ENCODE measurements at regions not wholly inside any gene's neighbourhood (a gene's known extent, or its start where the extent isn't known, plus 50 kb on each side); places are given as distances from the start of the nearest gene placed in this dataset.

DNA sequence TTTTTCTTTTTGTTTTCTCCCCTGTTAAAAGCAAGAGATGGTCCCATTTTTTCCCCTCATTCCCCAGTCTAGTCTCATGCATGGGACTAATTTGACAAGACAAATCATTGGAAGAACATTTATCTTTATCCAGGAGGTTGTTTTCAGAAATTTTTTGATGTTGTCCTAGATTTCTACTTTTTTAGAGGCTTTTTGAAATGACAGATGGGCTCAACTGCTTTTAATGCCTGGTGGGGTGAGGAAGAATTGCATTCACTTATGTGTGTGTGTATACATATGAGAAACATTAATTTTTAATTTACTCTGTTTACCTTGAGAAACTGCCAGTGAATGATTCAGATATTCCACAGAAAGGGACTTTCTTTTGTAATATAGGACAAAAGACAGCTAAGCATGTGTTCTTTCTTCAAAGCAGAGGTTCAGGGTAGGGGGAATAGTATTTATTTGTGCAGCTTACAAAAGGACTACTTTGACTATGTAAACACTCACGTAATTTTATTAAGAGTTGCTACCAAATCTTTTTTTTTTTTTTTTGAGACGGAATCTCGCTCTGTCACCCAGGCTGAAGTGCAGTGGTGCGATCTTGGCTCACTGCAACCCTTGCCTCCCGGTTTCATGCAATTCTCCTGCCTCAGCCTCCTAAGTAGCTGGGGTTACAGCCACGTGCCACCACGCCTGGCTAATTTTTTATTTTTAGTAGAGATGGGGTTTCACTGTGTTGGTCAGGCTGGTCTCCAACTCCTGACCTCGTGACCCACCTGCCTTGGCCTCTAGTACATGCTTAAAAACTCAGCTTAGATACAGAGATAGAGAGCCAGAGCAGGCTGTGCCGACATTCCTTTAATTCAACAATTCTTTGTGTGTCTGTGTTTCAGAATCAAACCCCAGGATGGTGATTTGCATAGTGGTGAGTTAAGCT lies 130.1 kb upstream of the RARB start:
- intact Hi-C loops (cut with DNase I) = no loop called here
- no peak overlapping the region for H3K27ac ChIP-seq
- no peak overlapping the region for H3K4me3 ChIP-seq
- no peaks in the 10 kb centered on the region for H3K9me3 ChIP-seq
- H3K36me3 ChIP-seq = no peaks in the 10 kb centered on the region
- H3K4me1 ChIP-seq = peaks cover 3% of the 10 kb centered on the region
- TF ChIP-seq, protein P1, sequence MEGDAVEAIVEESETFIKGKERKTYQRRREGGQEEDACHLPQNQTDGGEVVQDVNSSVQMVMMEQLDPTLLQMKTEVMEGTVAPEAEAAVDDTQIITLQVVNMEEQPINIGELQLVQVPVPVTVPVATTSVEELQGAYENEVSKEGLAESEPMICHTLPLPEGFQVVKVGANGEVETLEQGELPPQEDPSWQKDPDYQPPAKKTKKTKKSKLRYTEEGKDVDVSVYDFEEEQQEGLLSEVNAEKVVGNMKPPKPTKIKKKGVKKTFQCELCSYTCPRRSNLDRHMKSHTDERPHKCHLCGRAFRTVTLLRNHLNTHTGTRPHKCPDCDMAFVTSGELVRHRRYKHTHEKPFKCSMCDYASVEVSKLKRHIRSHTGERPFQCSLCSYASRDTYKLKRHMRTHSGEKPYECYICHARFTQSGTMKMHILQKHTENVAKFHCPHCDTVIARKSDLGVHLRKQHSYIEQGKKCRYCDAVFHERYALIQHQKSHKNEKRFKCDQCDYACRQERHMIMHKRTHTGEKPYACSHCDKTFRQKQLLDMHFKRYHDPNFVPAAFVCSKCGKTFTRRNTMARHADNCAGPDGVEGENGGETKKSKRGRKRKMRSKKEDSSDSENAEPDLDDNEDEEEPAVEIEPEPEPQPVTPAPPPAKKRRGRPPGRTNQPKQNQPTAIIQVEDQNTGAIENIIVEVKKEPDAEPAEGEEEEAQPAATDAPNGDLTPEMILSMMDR (IDR thresholded peaks at IDR 0.05) = no peak
- no peak for TF ChIP-seq POLR2AphosphoS5 (IDR thresholded peaks at IDR 0.05; ENCODE audit: insufficient read depth in 1 of 2, low read depth in 1 of 2)
- TF ChIP-seq POLR2A (IDR thresholded peaks at IDR 0.05) = no peak
- no peaks in the 10 kb centered on the region for H3K27me3 ChIP-seq
- no peak for DNase-seq (ENCODE audit: extremely low spot score in 2 of 2)

GRCh38 chr3:25300141-25300540 lies 127.9 kb upstream of the RARB start:
- no peaks in the 10 kb centered on the region for H3K9me3 ChIP-seq
- H3K4me3 ChIP-seq = no peak overlapping the region
- DNase-seq (ENCODE audit: extremely low spot score in 2 of 2) = no peak
- TF ChIP-seq POLR2A (IDR thresholded peaks at IDR 0.05) = no peak
- TF ChIP-seq, protein P1 (IDR thresholded peaks at IDR 0.05) = no peak
- no peak for TF ChIP-seq POLR2AphosphoS5 (IDR thresholded peaks at IDR 0.05; ENCODE audit: insufficient read depth in 1 of 2, low read depth in 1 of 2)
- no peaks in the 10 kb centered on the region for H3K36me3 ChIP-seq
- H3K4me1 ChIP-seq = no peaks in the 10 kb centered on the region
- no peaks in the 10 kb centered on the region for H3K27me3 ChIP-seq
- no peak overlapping the region for H3K27ac ChIP-seq
- intact Hi-C loops (cut with DNase I) = no loop called here

GRCh38 chr3:25304916-25305315 lies 123.1 kb upstream of the RARB start:
- H3K4me3 ChIP-seq = no peak overlapping the region
- intact Hi-C loops (cut with DNase I) = no loop called here
- no peaks in the 10 kb centered on the region for H3K9me3 ChIP-seq
- H3K27me3 ChIP-seq = no peaks in the 10 kb centered on the region
- H3K27ac ChIP-seq = no peak overlapping the region
- DNase-seq (ENCODE audit: extremely low spot score in 2 of 2) = no peak
- H3K4me1 ChIP-seq = no peaks in the 10 kb centered on the region
- no peak for TF ChIP-seq POLR2A (IDR thresholded peaks at IDR 0.05)
- TF ChIP-seq POLR2AphosphoS5 (IDR thresholded peaks at IDR 0.05; ENCODE audit: insufficient read depth in 1 of 2, low read depth in 1 of 2) = no peak
- TF ChIP-seq, protein P1 (IDR thresholded peaks at IDR 0.05) = no peak
- no peaks in the 10 kb centered on the region for H3K36me3 ChIP-seq

DNA sequence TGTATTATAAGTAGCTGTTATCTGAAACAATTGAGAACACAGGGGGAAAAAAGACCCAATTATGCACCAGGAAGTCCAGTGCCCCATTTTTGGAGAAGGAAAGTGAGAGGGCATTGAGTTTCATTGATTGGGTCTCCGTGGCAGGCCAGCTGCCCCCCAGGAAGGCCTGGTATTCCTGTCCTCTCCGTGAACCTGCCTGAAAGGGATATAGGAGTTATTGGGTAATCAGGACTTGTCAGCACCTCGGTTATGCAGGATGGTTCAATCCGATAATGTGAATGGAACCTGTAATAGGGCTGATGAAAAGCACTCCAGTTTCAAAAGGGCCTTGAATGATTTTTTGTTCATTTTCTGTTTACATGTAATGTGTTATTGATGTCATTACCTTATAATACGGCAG lies 122.0 kb upstream of the RARB start:
- H3K27me3 ChIP-seq = no peaks in the 10 kb centered on the region
- no peaks in the 10 kb centered on the region for H3K4me1 ChIP-seq
- H3K27ac ChIP-seq = no peak overlapping the region
- TF ChIP-seq POLR2A (IDR thresholded peaks at IDR 0.05) = no peak
- no peak for TF ChIP-seq POLR2AphosphoS5 (IDR thresholded peaks at IDR 0.05; ENCODE audit: insufficient read depth in 1 of 2, low read depth in 1 of 2)
- TF ChIP-seq, protein P1 (IDR thresholded peaks at IDR 0.05) = no peak
- intact Hi-C loops (cut with DNase I) = no loop called here
- H3K4me3 ChIP-seq = no peak overlapping the region
- no peak for DNase-seq (ENCODE audit: extremely low spot score in 2 of 2)
- H3K36me3 ChIP-seq = no peaks in the 10 kb centered on the region
- no peaks in the 10 kb centered on the region for H3K9me3 ChIP-seq

- DNase-seq (ENCODE audit: extremely low spot score in 2 of 2) = no peak
- Histone ChIP-seq H3K27ac (no peak overlapping the region), H3K9me3 (no peaks in the 10 kb centered on the region), H3K4me3 (no peak overlapping the region), H3K36me3 (no peaks in the 10 kb centered on the region), H3K27me3 (no peaks in the 10 kb centered on the region), H3K4me1 (no peaks in the 10 kb centered on the region)
- no peak for TF ChIP-seq POLR2A (IDR thresholded peaks at IDR 0.05)
- TF ChIP-seq POLR2AphosphoS5 (IDR thresholded peaks at IDR 0.05; ENCODE audit: insufficient read depth in 1 of 2, low read depth in 1 of 2) = no peak
- TF ChIP-seq, protein P1 (IDR thresholded peaks at IDR 0.05) = no peak
- intact Hi-C loops (cut with DNase I) = no loop called here
These were observed 121.4 kb upstream of the RARB start for GRCh38 chr3:25306705-25307104.
